Urothelium cell line (cell line): ENCODE measurements at regions not wholly inside any gene's neighbourhood (a gene's known extent, or its start where the extent isn't known, plus 50 kb on each side); places are given as distances from the start of the nearest gene placed in this dataset.

Experiments used
- DNase-seq: peaks from one replicate; pipeline ENCODE4 v3.0.0; 2011; ENCODE audit warnings: low spot score, mixed read lengths
- FAIRE-seq: peaks from 2 replicates; lab custom pipeline; 2011; peaks lifted over from hg19 to GRCh38; lab: Jason Lieb, UNC

- FAIRE-seq: no peak
- no peak for DNase-seq
Measured at GRCh38 chr10:112002206-112002605, 181.4 kb downstream of the GPAM start.

DNA sequence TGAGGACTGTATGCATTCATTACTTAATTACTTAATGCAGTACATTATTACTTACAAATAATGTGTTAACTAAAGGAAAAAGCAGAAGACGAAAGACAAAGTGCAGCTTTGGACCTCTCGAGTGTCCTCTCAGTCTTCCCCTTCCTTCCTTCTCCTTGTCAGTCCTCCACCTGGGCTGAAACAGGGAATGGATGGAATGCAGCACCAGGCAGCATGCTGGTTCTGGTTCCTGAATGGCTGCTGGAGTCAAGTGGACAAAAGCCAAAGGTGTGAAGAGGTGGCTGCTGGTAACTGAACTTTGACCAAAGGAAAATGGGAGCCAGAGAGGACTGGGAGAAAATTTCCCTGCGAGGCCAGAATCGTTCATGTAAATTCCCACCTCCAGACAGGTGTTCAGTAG lies 179.5 kb downstream of the GPAM start:
- no peak for FAIRE-seq
- no peak for DNase-seq

DNA sequence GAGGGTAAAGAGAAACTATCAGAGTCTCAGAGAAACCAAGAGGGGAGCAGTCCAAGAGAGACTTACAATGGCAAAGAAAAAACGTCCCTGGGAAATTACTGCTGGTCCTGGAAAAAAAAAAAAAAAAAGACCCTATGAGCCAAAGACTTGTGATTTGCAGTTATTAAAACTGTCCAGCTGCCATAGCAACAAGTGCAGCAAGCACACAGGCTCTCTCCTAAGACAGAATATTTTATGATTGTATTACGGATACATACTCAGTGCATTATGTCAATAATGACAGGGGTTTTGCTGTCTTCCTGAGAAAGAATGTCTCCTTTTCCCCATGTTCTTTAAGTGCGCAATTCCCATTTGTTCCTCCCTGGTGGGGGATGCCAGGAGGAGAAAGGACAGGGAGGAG lies 178.5 kb downstream of the GPAM start:
- DNase-seq: no peak
- FAIRE-seq: no peak

DNA sequence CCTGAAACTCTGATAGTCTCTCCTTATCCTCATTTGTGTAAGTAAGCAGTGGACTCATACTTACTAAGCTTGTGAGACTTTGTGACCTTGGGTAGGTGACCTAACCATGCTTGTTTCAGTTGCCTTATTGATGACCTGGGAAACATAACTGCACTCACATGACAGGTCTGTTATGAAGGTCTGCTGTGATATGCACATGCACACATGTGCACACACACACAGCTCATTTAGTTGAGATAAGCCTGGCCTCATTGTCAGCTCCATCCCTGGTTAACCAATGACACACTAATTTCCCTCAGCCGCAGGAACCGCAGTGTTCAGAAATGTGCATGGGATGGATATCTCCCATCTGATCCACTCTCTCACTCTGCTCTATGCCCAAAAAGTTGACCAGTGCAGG lies 177.2 kb downstream of the GPAM start:
- FAIRE-seq: no peak
- DNase-seq: no peak

- DNase-seq (no peak), FAIRE-seq (no peak)
Measured at GRCh38 chr10:112006831-112007230, 176.7 kb downstream of the GPAM start.

GRCh38 chr10:112022196-112022595 lies 161.4 kb downstream of the GPAM start:
- DNase-seq: no peak

GRCh38 chr10:112024079-112024478 lies 159.5 kb downstream of the GPAM start:
- DNase-seq (no peak), FAIRE-seq (no peak)

More at GRCh38 chr10:112022196-112022595, 161.4 kb downstream of the GPAM start:
- FAIRE-seq: no peak

DNA sequence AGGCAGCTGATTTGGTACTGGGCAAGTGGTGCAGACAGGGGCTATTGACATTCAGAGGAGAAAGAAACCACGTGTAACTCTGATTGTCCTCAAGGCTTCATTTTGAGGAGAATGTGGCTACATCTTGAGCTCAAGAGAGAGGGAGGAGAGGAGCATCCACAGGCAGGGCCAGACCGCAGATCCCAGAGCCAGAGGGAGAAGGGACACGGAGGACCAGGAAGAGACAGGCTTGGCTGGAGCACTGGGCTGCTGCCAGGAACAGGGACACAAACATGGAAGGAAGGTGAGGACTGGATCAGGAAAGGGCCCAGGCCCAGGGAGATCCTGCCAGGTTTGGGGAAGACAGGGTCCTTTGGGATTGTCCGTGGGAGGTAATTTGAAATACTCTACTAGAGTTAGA lies 158.3 kb downstream of the GPAM start:
- no peak for FAIRE-seq
- DNase-seq: no peak

GRCh38 chr10:112026438-112026837 lies 157.1 kb downstream of the GPAM start:
- FAIRE-seq: no peak

GRCh38 chr10:112027731-112028280 lies 155.8 kb downstream of the GPAM start:
- FAIRE-seq (no peak), DNase-seq (no peak)

More at GRCh38 chr10:112026438-112026837, 157.1 kb downstream of the GPAM start:
- no peak for DNase-seq

DNA sequence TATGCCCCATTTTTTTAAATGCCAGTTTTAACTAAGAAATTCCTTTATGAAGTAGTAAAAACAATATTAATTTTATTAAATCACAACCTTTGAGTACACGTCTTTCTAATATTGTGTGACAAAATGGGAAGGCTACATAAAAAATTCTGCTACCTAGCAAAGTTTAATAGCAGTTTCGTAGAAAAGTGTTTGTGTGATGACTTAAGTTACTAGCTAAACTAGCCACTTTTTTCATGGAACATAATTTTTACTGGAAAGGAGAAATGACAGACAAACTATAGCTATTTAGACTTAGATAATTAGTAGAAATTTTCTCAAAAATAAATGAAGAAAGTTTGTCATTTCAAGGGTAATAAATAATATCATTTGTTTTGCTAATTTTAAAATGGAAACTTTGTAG lies 153.1 kb downstream of the GPAM start:
- DNase-seq: no peak
- FAIRE-seq: no peak

- no peak for FAIRE-seq
- DNase-seq: no peak
Measured at GRCh38 chr10:112039823-112040222, 143.7 kb downstream of the GPAM start.

GRCh38 chr10:112040696-112041095 lies 142.9 kb downstream of the GPAM start:
- DNase-seq: no peak
- no peak for FAIRE-seq

GRCh38 chr10:112045938-112046337 lies 137.6 kb downstream of the GPAM start:
- DNase-seq (no peak), FAIRE-seq (no peak)

GRCh38 chr10:112047674-112048073 lies 135.9 kb downstream of the GPAM start:
- FAIRE-seq (no peak), DNase-seq (no peak)

GRCh38 chr10:112052166-112052565 lies 131.4 kb downstream of the GPAM start:
- DNase-seq: no peak
- FAIRE-seq: no peak

DNA sequence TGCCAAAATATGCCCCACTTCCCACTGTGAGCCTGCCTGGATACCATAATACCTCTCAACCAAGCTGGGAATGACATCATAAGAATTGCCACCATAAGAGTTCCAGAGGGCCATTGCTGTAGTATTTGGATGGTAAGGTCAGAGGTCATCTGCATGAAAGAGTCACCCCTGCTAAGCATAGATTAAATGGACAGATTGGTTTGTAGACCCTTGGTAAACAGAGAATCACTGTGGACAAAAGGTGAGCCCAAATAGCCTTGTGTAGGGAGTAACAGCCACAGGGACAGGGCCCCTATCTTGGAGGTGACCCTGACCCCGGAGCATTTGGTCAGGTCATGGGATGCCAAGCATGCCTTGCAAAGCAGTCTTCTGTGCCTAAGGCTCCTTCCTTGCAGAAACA lies 129.7 kb downstream of the GPAM start:
- FAIRE-seq (no peak), DNase-seq (no peak)

GRCh38 chr10:112054516-112054915 lies 129.0 kb downstream of the GPAM start:
- FAIRE-seq: no peak
- DNase-seq: no peak

DNA sequence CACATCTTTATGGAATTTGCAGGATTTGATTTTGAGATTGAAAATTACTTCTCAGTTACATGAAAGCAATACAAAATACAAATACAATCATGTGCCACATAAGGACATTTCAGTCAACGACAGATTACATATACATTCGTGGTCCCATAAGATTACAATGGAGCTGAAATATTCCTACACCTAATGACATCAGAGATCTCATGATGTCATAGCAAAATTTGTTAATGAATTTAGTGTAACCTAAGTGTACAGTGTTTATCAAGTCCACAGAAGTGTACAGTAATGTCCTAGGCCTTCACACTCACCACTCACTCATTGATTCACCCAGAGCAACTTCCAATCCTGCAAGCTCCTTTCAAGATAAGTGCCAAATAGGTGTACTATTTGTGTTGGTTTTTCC lies 126.5 kb downstream of the GPAM start:
- FAIRE-seq: no peak

GRCh38 chr10:112059220-112059619 lies 124.3 kb downstream of the GPAM start:
- FAIRE-seq: no peak

More for the DNA sequence above, 126.5 kb downstream of the GPAM start:
- DNase-seq: no peak

DNA sequence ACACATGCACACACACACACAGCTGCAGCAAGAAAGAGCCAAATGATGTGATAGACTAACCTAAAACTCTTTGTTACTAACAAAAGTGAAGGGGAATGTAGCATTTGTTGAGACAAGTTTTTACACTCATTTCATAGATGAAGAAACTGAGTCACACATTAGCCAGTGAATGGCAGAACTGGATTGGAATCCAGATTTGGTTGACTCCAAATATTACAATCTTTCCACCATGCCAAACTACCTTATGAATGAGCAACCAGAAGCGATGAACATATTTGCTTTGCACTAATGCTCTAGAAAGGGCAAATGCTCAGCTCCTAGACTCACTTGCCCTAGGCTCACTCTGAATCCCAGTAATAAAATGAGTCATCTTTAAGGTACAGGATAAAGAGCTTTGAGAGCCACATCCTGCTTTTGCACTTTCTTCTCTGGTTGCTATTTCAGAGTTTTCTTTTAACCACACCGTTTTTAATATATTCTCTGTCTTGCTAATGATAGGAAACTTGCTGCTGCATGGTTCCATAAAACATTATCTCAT lies 111.9 kb downstream of the GPAM start:
- no peak for FAIRE-seq
- DNase-seq: no peak

More at GRCh38 chr10:112059220-112059619, 124.3 kb downstream of the GPAM start:
- DNase-seq: no peak

DNA sequence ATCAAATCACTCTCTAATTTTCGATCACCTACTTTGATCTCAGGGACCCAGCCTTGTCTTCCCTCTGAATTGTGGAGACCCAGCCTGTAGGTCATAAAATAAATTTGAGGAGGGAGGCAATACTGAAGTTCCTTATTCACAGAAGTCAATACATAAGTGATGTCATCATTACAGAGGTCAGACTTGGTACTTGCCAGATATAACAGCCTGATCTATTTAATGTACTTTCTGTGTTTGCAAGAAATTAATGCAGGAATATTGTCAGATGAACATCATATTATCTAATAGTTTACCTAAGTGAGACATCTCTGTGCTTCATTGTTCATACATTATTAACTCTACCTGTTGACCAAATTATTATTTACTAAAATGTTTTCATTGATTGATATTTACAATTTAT lies 105.6 kb downstream of the GPAM start:
- FAIRE-seq (no peak), DNase-seq (no peak)

DNA sequence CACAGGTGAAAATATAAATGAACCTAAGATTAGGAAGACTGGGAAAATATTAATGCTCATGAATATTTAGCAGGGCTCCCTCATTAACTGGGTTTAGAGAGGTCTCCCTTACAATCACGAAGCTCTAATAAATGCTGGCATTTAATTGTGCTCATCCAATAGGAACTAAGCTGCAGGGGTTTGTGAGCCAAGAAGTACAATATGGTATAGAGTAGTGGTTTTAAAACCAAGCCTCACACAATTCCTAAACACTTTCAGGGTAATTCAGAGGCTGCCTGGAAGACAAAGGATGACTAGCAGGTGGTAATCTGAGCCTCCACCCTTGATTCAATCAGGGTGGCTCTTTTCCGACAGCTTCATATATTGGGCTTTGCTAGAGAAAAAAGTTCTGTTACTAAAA lies 103.3 kb downstream of the GPAM start:
- no peak for DNase-seq
- no peak for FAIRE-seq
